Activated B cell treated with CpG ODN at 0.5 μM for 24 hours (primary cell): ENCODE measurements at regions not wholly inside any gene's neighbourhood (a gene's known extent, or its start where the extent isn't known, plus 50 kb on each side); places are given as distances from the start of the nearest gene placed in this dataset.

Experiments used
- ATAC-seq: fragments of 200-7000 bp; cut with Tn5 transposase; one replicate; pipeline ENCODE4 v1.10.0; 2021; ENCODE audit warnings: low read depth, mild to moderate bottlenecking, moderate library complexity
- CTCF ChIA-PET: fragments of 350-600 bp; sonication (Branson Sonifier 250); formaldehyde crosslinking; loops from one replicate; lab custom pipeline; 2021; ENCODE audit warnings: antibody characterized with exemption; lab: Charles Lee
- POLR2A ChIA-PET: fragments of 350-600 bp; sonication (Branson Sonifier 250); formaldehyde crosslinking; loops from one replicate; lab custom pipeline; 2021; ENCODE audit warnings: antibody characterized with exemption; lab: Charles Lee
- DNase-seq: peaks from one replicate; pipeline ENCODE4 v3.0.0; 2022
- H3K27ac Mint-ChIP-seq: one replicate; pipeline ENCODE4 v1.8.0; 2020; ENCODE audit warnings: mixed read lengths
- H3K27me3 Mint-ChIP-seq: one replicate; pipeline ENCODE4 v1.8.0; 2021; ENCODE audit warnings: mixed read lengths
- H3K36me3 Mint-ChIP-seq: one replicate; pipeline ENCODE4 v1.8.0; 2021; ENCODE audit warnings: low read depth, mixed read lengths
- H3K4me1 Mint-ChIP-seq: one replicate; pipeline ENCODE4 v1.8.0; 2021; ENCODE audit warnings: mixed read lengths
- H3K4me3 Mint-ChIP-seq: one replicate; pipeline ENCODE4 v1.8.0; 2020; ENCODE audit warnings: mild to moderate bottlenecking, mixed read lengths
- H3K9me3 Mint-ChIP-seq: one replicate; pipeline ENCODE4 v1.8.0; 2020; ENCODE audit warnings: mixed read lengths
- CTCF ChIP-seq: fragments of 200-600 bp; IDR thresholded peaks from one replicate; pipeline ENCODE4 v1.8.0; 2022; ENCODE audit warnings: antibody characterized with exemption, mild to moderate bottlenecking
- intact Hi-C: fragments of 100-400 bp; cut with micrococcal nuclease; formaldehyde crosslinking; loops from one replicate; pipeline ENCODE4 v1.15.1; 2024

GRCh38 chr16:9597967-9598730 lies 506.7 kb downstream of the HAPSTR1 start:
- DNase-seq (no peak), ATAC-seq (no peak)
- no peaks in the 10 kb centered on the region for H3K4me1 Mint-ChIP-seq
- intact Hi-C loops: no loop called here
- H3K9me3 Mint-ChIP-seq: no peaks in the 10 kb centered on the region
- H3K36me3 Mint-ChIP-seq: no peaks in the 10 kb centered on the region
- H3K27ac Mint-ChIP-seq: no peak overlapping the region
- H3K4me3 Mint-ChIP-seq: no peak overlapping the region
- TF ChIP-seq CTCF: no peak
- CTCF ChIA-PET: no interaction called here
- peaks cover 6% of the 10 kb centered on the region for H3K27me3 Mint-ChIP-seq
- POLR2A ChIA-PET: no interaction called here

GRCh38 chr16:9598731-9599083 lies 507.3 kb downstream of the HAPSTR1 start:
- Mint-ChIP-seq H3K27ac (no peak overlapping the region), H3K4me3 (no peak overlapping the region), H3K27me3 (peaks cover 4% of the 10 kb centered on the region), H3K4me1 (no peaks in the 10 kb centered on the region), H3K9me3 (no peaks in the 10 kb centered on the region), H3K36me3 (no peaks in the 10 kb centered on the region)
- intact Hi-C loops: no loop called here
- CTCF ChIA-PET: no interaction called here
- POLR2A ChIA-PET: no interaction called here
- DNase-seq: no peak
- TF ChIP-seq CTCF: no peak
- no peak for ATAC-seq

GRCh38 chr16:9599415-9600120 lies 508.1 kb downstream of the HAPSTR1 start:
- H3K27ac Mint-ChIP-seq: no peak overlapping the region
- H3K4me3 Mint-ChIP-seq: no peak overlapping the region
- ATAC-seq (no peak), DNase-seq (no peak)
- intact Hi-C loops: no loop called here
- ChIA-PET POLR2A (no interaction called here), CTCF (no interaction called here)
- H3K9me3 Mint-ChIP-seq: no peaks in the 10 kb centered on the region
- peaks cover 4% of the 10 kb centered on the region for H3K27me3 Mint-ChIP-seq
- H3K36me3 Mint-ChIP-seq: no peaks in the 10 kb centered on the region
- no peak for TF ChIP-seq CTCF
- H3K4me1 Mint-ChIP-seq: no peaks in the 10 kb centered on the region

GRCh38 chr16:9602189-9602588 lies 510.7 kb downstream of the HAPSTR1 start:
- POLR2A ChIA-PET: no interaction called here
- no peak overlapping the region for H3K4me3 Mint-ChIP-seq
- peaks cover 4% of the 10 kb centered on the region for H3K27me3 Mint-ChIP-seq
- ATAC-seq: no peak
- no peak overlapping the region for H3K27ac Mint-ChIP-seq
- intact Hi-C loops: no loop called here
- no peaks in the 10 kb centered on the region for H3K4me1 Mint-ChIP-seq
- no peaks in the 10 kb centered on the region for H3K36me3 Mint-ChIP-seq
- DNase-seq: no peak
- no peaks in the 10 kb centered on the region for H3K9me3 Mint-ChIP-seq
- CTCF ChIA-PET: no interaction called here
- TF ChIP-seq CTCF: no peak

- no peaks in the 10 kb centered on the region for H3K36me3 Mint-ChIP-seq
- CTCF ChIA-PET: no interaction called here
- no peaks in the 10 kb centered on the region for H3K4me1 Mint-ChIP-seq
- H3K9me3 Mint-ChIP-seq: no peaks in the 10 kb centered on the region
- POLR2A ChIA-PET: no interaction called here
- no peak for TF ChIP-seq CTCF
- H3K27me3 Mint-ChIP-seq: peaks cover 4% of the 10 kb centered on the region
- no peak for ATAC-seq
- no peak overlapping the region for H3K27ac Mint-ChIP-seq
- H3K4me3 Mint-ChIP-seq: no peak overlapping the region
- DNase-seq: no peak
- intact Hi-C loops: no loop called here
Measured at GRCh38 chr16:9603316-9603715, 511.9 kb downstream of the HAPSTR1 start.
